ENCODE measurements at regions not wholly inside any gene's neighbourhood (a gene's known extent, or its start where the extent isn't known, plus 50 kb on each side); places are given as distances from the start of the nearest gene placed in this dataset.
A peak's percentile ranks its signal among the peaks of the same experiment; 100 is the strongest.

GRCh38 chr2:58866527-58866926 lies 625.4 kb upstream of the FANCL start:
- no peak for ATAC-seq
- intact Hi-C loops (cut with DNase I) = no loop called here
- no peak for DNase-seq (ENCODE audit: low spot score)

DNA sequence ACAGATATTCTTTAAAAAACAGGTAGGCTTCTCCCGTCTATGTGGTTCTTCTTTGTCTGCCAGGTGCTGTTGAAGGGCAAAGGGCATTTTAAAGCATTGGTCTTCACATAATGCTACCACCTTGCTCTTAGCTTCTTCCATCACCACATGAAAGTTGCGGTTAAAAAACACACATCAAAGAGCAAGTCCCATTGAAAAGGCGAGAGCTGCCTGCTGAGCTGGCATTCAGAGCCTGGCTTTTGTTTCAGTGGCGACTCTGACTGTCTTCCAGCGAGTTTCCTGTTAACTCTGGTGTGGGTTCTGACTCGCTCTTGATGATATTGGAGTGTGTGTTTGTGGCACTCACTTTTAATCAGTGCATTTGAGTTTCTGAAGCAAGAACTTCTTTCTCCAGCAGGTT lies 624.9 kb upstream of the FANCL start:
- ATAC-seq (no peak), DNase-seq (ENCODE audit: low spot score) (no peak)
- intact Hi-C loops (cut with DNase I) = no loop called here

DNA sequence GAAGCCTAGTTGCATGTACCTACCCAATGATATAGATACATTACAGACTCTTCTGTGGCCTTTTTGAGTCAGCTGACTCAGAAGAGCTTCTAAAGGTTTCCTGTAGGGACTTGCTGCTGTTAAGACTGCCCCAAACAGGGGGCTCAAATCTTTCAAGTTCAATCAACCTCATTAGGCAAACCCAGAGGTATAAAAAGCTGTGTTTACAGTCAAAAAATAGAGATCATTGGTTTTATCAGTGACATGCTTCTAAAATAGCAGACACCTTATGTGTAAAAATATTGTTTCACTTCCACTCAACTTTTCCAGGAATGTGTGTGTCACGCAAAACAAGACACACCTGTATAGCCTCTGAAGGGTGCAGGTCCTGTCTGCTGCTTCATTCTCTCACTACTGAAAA lies 624.3 kb upstream of the FANCL start:
- intact Hi-C loops (cut with DNase I) = no loop called here
- no peak for DNase-seq (ENCODE audit: low spot score)

GRCh38 chr2:58862244-58862643 lies 621.1 kb upstream of the FANCL start:
- ATAC-seq = no peak
- intact Hi-C loops (cut with DNase I) = no loop called here
- no peak for DNase-seq (ENCODE audit: low spot score)

More for the DNA sequence above, 624.3 kb upstream of the FANCL start:
- ATAC-seq = no peak

DNA sequence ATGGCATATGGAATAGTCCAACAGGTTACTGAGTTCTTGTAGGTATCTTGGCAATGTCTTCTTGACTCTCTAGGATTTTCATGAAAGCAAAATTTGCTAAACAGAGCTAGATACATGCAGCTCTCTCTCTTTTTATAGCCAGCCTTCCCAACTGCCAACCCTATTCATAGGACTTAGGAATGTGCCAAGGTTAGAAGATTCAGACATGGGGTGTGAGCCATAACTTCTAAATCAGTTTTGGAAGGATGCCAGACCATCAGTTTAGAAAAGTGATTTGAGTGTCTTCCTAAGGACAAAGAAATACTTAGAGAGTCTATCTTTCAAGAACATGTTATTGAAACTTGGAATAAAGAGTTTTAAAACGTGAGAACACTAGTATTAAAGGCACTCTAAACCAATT lies 619.5 kb upstream of the FANCL start:
- DNase-seq (ENCODE audit: low spot score) (no peak), ATAC-seq (no peak)
- intact Hi-C loops (cut with DNase I) = no loop called here

- intact Hi-C loops (cut with DNase I) = no loop called here
- ATAC-seq = no peak
- no peak for DNase-seq (ENCODE audit: low spot score)
Observed at GRCh38 chr2:58856100-58856499, 615.0 kb upstream of the FANCL start.

DNA sequence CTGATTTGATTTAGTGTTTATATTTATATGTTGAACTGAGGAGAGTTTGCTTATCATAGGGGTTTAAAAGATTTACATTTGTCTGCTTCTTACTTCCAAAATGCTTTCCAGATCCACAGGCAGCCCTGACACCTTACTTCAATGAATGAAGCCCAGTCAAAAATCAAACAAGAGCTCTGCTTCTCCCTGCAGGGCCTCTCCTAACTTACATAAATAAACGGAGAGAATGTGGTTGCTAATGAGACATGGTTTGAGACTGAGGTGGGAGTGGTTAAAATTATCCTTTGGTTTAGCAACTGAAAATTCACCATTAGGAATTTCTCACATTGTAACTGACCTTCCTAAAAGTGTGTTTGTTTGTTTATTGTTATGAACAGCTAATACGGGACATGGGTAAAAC lies 612.3 kb upstream of the FANCL start:
- intact Hi-C loops (cut with DNase I) = no loop called here
- DNase-seq (ENCODE audit: low spot score) (no peak), ATAC-seq (no peak)

GRCh38 chr2:58852905-58853304 lies 611.8 kb upstream of the FANCL start:
- no peak for ATAC-seq
- intact Hi-C loops (cut with DNase I) = no loop called here
- DNase-seq (ENCODE audit: low spot score) = no peak

DNA sequence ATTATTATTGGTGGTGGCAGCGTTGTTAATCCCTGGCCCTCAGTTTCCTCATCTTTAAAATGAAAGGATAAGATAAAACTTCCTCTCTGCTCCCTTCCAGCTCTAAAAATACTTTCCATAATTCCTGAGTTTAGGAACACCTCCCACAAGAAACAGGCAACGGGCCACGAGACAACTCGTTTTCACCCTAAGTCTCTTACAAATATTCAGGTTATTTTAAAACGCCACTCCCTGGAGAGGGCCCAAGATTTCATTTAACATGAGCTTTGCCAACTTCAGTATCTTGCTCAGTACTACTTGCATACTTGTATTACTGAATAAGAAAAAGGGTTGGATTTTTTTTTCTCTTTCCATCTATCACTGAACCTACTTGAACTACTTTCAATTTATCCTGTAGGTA lies 611.1 kb upstream of the FANCL start:
- no peak for DNase-seq (ENCODE audit: low spot score)
- no peak for ATAC-seq
- intact Hi-C loops (cut with DNase I) = no loop called here

- intact Hi-C loops (cut with DNase I) = no loop called here
Observed at GRCh38 chr2:58851598-58851997, 610.5 kb upstream of the FANCL start.

GRCh38 chr2:58845011-58845410 lies 603.9 kb upstream of the FANCL start:
- no peak for ATAC-seq
- intact Hi-C loops (cut with DNase I) = no loop called here
- DNase-seq (ENCODE audit: low spot score) = no peak

More at GRCh38 chr2:58851598-58851997, 610.5 kb upstream of the FANCL start:
- DNase-seq (ENCODE audit: low spot score) = no peak
- peak; percentile 51 for ATAC-seq

- DNase-seq (ENCODE audit: low spot score) (no peak), ATAC-seq (no peak)
- intact Hi-C loops (cut with DNase I) = no loop called here
Observed at GRCh38 chr2:58842501-58843155, 601.5 kb upstream of the FANCL start.

DNA sequence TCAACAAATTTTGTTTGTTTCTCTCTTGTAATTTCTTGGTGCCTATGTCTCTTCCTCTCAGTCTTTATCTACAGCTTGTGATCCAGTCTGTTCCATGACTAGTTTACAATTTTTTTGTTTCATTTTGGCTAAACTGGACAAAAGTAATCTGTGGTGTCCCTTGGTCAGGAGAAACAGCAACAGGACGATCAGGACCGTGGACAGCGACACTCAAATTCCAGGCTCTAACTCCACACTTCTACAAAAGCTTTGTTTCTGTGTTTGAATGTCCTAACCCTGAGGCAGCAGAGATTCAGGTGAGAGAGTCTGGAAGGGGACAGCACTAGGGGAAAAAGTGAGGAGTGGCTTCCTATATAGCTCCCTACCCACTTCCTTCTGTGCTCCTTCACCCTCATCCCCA lies 593.3 kb upstream of the FANCL start:
- no peak for ATAC-seq
- intact Hi-C loops (cut with DNase I) = no loop called here
- no peak for DNase-seq (ENCODE audit: low spot score)

DNA sequence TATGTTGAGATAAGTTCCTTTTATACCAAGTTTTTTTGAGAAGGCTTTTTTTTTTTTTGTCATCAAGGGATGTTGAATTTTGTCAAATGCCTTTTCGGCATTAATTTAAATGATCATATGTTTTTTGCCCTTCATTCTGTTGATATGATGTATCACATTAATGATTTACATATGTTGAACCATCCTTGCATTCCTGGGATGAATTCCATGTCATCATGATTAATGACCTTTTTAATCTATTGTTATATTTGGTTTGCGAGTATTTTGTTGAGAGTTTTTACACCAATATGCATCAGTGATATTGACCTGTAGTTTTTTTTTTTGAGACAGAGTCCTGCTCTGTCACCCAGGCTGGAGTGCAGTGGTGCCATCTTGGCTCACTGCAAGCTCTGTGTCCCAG lies 585.7 kb upstream of the FANCL start:
- no peak for DNase-seq (ENCODE audit: low spot score)
- ATAC-seq = no peak
- intact Hi-C loops (cut with DNase I) = no loop called here

DNA sequence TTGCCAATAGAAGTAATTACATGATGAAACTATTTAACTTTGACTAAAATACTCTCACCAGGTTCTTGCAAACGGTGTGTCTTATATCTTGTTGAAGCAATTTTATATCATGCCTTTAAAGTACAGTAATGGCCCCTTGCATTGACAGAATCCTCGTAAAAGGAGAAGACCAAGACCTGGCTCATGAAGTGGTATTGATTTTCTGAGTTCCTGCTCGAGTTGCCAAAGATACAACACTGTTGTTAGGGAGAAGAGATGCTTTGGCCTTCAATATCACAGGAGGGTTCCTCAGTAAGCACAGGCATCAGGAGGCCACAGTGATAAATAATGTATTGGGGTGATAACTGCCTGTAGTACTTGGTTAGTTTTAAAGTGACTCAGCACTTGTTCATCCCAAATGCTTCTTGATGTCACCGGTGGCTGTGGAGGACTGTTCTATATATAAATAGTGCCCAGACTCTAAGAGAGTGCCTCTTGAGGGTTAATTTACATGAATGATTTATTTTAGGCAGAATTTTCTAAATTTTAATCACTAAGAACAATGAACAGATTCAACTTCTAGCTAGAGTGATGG lies 571.7 kb upstream of the FANCL start:
- ATAC-seq (no peak), DNase-seq (ENCODE audit: low spot score) (no peak)
- intact Hi-C loops (cut with DNase I) = no loop called here

DNA sequence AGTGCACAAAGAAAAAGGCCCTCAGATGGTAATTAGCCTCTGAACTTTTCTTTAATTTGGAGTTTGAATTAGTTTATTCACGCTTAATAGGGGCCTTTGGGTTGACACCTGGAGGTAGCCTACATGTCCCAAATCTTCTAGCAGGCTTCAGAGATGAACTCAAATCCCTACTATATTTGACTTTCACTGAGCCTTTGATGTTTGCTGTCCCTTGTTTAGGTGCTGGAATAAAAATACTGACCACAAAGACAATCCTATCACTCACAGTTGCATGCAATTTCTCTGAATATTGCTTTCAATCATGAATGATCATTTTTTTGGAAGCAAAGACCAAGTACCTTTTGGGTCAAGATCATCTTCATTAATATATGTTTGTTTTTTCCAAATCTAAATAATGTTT lies 564.0 kb upstream of the FANCL start:
- intact Hi-C loops (cut with DNase I) = no loop called here
- ATAC-seq = no peak
- no peak for DNase-seq (ENCODE audit: low spot score)

GRCh38 chr2:58803192-58803591 lies 562.1 kb upstream of the FANCL start:
- DNase-seq (ENCODE audit: low spot score) (no peak), ATAC-seq (no peak)
- intact Hi-C loops (cut with DNase I) = no loop called here

GRCh38 chr2:58800881-58801280 lies 559.8 kb upstream of the FANCL start:
- DNase-seq (ENCODE audit: low spot score) = no peak
- ATAC-seq = no peak
- intact Hi-C loops (cut with DNase I) = no loop called here

DNA sequence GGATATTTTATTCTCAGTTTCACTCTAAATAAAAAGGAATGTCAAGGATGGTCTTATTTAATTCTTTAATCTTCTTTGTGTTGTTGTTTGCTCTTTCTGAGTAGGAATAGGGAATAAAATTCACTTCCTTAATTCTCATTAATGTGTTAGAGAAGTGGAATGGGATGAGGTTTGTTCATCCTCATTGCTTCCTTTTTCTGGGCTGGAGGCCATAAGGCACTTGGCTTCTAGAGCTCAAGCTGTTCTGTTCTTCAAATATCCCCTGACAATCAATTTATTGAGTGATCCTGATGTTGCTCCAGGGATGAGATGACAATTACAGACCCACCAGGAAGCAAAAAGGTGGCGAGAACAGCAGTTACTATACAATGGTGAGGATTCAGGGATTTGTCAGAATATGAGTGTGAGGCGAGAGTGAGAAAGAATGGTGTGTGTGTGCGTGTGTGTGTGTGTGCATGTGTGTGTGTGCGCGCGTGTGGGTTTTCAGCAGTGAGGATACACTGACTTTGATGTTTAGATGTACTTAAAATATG lies 557.6 kb upstream of the FANCL start:
- ATAC-seq (no peak), DNase-seq (ENCODE audit: low spot score) (no peak)
- intact Hi-C loops (cut with DNase I) = no loop called here

- DNase-seq (ENCODE audit: low spot score) = no peak
- intact Hi-C loops (cut with DNase I) = no loop called here
- ATAC-seq = no peak
Observed at GRCh38 chr2:58796239-58796910, 555.2 kb upstream of the FANCL start.

DNA sequence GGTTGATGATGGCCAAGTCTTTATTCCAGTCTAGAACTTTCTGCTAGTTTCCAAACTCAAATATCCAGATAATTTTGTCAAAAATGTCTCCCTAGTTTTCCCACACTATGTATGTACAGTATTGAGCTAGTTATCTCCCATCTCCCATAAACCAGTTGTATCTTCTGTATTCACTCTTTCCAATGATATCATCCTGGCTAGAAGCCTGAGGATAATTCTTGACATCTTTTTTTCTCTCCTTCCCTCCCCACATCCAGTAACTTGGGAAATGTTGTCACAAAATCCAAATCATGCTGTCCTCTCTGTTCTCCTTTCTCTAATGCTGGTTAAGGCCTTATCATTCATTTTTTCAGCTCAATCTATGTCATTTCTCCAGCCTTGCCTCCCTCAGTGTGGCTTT lies 553.8 kb upstream of the FANCL start:
- intact Hi-C loops (cut with DNase I) = no loop called here
- ATAC-seq (no peak), DNase-seq (ENCODE audit: low spot score) (no peak)

All from sciatic nerve (tissue), 2 donors.